ENCODE measurements at regions not wholly inside any gene's neighbourhood (a gene's known extent, or its start where the extent isn't known, plus 50 kb on each side); places are given as distances from the start of the nearest gene placed in this dataset.

DNA sequence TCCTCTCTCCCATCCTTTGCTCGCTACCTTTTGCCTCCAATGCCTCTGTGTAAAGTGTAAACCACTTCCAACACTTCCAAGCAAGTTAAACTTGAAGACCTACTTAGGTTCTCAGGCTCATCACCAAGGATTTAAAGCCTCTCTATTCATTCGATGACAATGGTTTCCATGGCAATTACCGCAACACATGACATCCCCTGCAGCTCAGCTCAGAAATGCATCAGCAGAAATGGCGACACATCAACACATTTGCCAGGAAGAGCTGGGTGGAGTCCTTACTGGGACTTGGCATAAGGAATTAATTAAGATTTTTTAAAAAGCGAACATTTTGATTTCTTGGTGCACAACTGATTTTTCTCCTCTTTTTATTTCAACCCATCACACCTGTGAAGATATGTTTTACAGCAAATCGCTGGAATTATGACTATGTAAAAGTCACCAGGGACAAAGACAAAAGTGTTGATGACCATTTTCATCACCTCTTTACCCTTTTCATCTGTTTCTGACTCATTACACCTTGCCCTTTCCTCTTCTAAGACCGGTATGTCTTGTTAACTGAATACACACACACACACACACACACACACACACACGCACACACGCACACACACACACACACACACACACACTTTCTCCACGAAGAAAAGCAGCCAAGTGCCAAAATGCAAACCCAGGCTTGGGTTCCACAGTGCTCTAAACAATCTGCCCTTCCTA lies 453.4 kb upstream of the CELF2 start:
- TF ChIP-seq EZH2 (IDR thresholded peaks at IDR 0.05; ENCODE audit: insufficient read depth, poor library complexity, severe bottlenecking) (no peak), EZH2phosphoT487 (IDR thresholded peaks at IDR 0.05; ENCODE audit: insufficient read depth, low read depth) (no peak)
